ENCODE measurements at regions not wholly inside any gene's neighbourhood (a gene's known extent, or its start where the extent isn't known, plus 50 kb on each side); places are given as distances from the start of the nearest gene placed in this dataset.

- Histone ChIP-seq H3K27ac (ENCODE audit: low read length) (no peak overlapping the region), H3K27me3 (ENCODE audit: control insufficient read depth, insufficient read depth, low read length) (no peaks in the 10 kb centered on the region), H3K9me3 (ENCODE audit: control insufficient read depth, insufficient read depth, low read depth, low read length) (0 out of 2 replicates have a peak, but pooled peaks cover 4% of the 10 kb centered on the region), H3K36me3 (ENCODE audit: control insufficient read depth, insufficient read depth, low read length) (no peaks in the 10 kb centered on the region), H3K4me1 (ENCODE audit: control insufficient read depth, insufficient read depth, low read length) (no peaks in the 10 kb centered on the region), H3K4me3 (ENCODE audit: low read depth in 2 of 2, low read length in 2 of 2) (no peak overlapping the region)
- ATAC-seq (no peak), DNase-seq (ENCODE audit: low read depth, low spot score) (no peak)
- intact Hi-C loops (cut with micrococcal nuclease; ENCODE audit: unreplicated experiment) (no loop called here), in situ Hi-C loops (cut with HindIII; ENCODE audit: low pct_unique_long_range_greater_than_20kb, low sequenced_read_pairs) (no loop called here)
- TF ChIP-seq TCF7L2 (IDR thresholded peaks at IDR 0.05; ENCODE audit: low read depth, low read length) (no peak), SIN3A (IDR thresholded peaks at IDR 0.05; ENCODE audit: borderline replicate concordance, insufficient read depth, low read depth, low read length) (no peak), REST (IDR thresholded peaks at IDR 0.05; ENCODE audit: insufficient read depth in 1 of 2, low read depth in 2 of 2, low read length in 1 of 2) (no peak), CTCF (IDR thresholded peaks at IDR 0.05) (no peak), POLR2AphosphoS5 (IDR thresholded peaks at IDR 0.05; ENCODE audit: low read depth, low read length) (no peak)
- POLR2A ChIA-PET = no interaction called here
- CTCF ChIA-PET = no interaction called here
- BruUV-seq (replicated peaks) = no TSS peak
These were observed 324.9 kb upstream of the MTPN start for GRCh38 chr7:136302049-136302448.

- Histone ChIP-seq H3K27me3 (ENCODE audit: control insufficient read depth, insufficient read depth, low read length) (no peaks in the 10 kb centered on the region), H3K4me1 (ENCODE audit: control insufficient read depth, insufficient read depth, low read length) (no peaks in the 10 kb centered on the region), H3K9me3 (ENCODE audit: control insufficient read depth, insufficient read depth, low read depth, low read length) (no peaks in the 10 kb centered on the region), H3K4me3 (ENCODE audit: low read depth in 2 of 2, low read length in 2 of 2) (no peak overlapping the region), H3K36me3 (ENCODE audit: control insufficient read depth, insufficient read depth, low read length) (no peaks in the 10 kb centered on the region), H3K27ac (ENCODE audit: low read length) (no peak overlapping the region)
- BruUV-seq (replicated peaks) = no TSS peak
- TF ChIP-seq REST (IDR thresholded peaks at IDR 0.05; ENCODE audit: insufficient read depth in 1 of 2, low read depth in 2 of 2, low read length in 1 of 2) = no peak
- no peak for TF ChIP-seq SIN3A (IDR thresholded peaks at IDR 0.05; ENCODE audit: borderline replicate concordance, insufficient read depth, low read depth, low read length)
- TF ChIP-seq POLR2AphosphoS5 (IDR thresholded peaks at IDR 0.05; ENCODE audit: low read depth, low read length) = no peak
- no peak for TF ChIP-seq TCF7L2 (IDR thresholded peaks at IDR 0.05; ENCODE audit: low read depth, low read length)
- no peak for TF ChIP-seq CTCF (IDR thresholded peaks at IDR 0.05)
- in situ Hi-C loops (cut with HindIII; ENCODE audit: low pct_unique_long_range_greater_than_20kb, low sequenced_read_pairs) = no loop called here
- no peak for ATAC-seq
- ChIA-PET POLR2A (no interaction called here), CTCF (no interaction called here)
- DNase-seq (ENCODE audit: low read depth, low spot score) = no peak
- intact Hi-C loops (cut with micrococcal nuclease; ENCODE audit: unreplicated experiment) = no loop called here
These were observed 317.8 kb upstream of the MTPN start for GRCh38 chr7:136294977-136295376.

Data from Panc1 (cell line).